ENCODE measurements at regions not wholly inside any gene's neighbourhood (a gene's known extent, or its start where the extent isn't known, plus 50 kb on each side); places are given as distances from the start of the nearest gene placed in this dataset.

DNA sequence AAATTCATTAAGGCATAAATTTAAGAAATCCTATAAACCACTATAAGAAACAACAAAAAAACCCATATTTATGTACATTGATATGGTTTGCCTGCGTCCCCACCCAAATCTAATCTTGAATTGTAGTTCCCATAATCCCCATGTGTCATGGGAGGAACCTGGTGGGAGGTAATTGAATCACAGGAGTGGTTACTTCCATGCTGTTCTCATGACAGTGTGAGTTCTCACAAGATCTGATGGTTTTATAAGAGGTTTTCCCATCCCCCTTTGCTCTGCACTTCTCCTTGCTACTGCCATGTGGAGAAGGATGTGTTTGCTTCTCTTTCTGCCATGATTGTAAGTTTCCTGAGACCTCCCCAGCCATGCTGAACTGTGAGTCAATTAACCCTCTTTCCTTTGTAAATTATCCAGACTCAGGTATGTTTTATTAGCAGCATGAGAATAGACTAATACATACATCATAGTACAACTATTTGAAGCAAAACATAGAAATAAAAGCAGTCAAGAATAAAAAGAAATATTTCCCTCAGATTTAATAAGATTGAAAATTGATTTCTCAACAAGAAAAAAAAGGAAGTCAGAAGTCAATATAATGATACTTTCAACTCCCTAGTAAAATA lies 209.0 kb upstream of the GPC6 start:
- TF ChIP-seq PATZ1 (CRISPR knock-in tag; IDR thresholded peaks at IDR 0.05; ENCODE audit: borderline replicate concordance), result no peak
- TF ChIP-seq ZNF565 (CRISPR knock-in tag; conservative IDR thresholded peaks at IDR 0.05; ENCODE audit: low read depth), result no peak
- TF ChIP-seq OSR1 (CRISPR knock-in tag; IDR thresholded peaks at IDR 0.05), result no peak
- no peak for TF ChIP-seq ZNF70 (CRISPR knock-in tag; IDR thresholded peaks at IDR 0.05)
- no peak for TF ChIP-seq RARB (CRISPR knock-in tag; IDR thresholded peaks at IDR 0.05)
- no peak for TF ChIP-seq GLIS3 (CRISPR knock-in tag; IDR thresholded peaks at IDR 0.05)
- no peak for TF ChIP-seq TCF4 (CRISPR knock-in tag; IDR thresholded peaks at IDR 0.05; ENCODE audit: borderline replicate concordance)
- TF ChIP-seq ARNTL (CRISPR knock-in tag; IDR thresholded peaks at IDR 0.05; ENCODE audit: borderline replicate concordance, low read depth), result no peak
- TF ChIP-seq CREB5 (CRISPR knock-in tag; IDR thresholded peaks at IDR 0.05; ENCODE audit: low read depth), result no peak

Measured in SK-N-SH treated with all-trans-retinoic acid at 6 μM for 48 hours (cell line).